ENCODE measurements at regions not wholly inside any gene's neighbourhood (a gene's known extent, or its start where the extent isn't known, plus 50 kb on each side); places are given as distances from the start of the nearest gene placed in this dataset.

DNA sequence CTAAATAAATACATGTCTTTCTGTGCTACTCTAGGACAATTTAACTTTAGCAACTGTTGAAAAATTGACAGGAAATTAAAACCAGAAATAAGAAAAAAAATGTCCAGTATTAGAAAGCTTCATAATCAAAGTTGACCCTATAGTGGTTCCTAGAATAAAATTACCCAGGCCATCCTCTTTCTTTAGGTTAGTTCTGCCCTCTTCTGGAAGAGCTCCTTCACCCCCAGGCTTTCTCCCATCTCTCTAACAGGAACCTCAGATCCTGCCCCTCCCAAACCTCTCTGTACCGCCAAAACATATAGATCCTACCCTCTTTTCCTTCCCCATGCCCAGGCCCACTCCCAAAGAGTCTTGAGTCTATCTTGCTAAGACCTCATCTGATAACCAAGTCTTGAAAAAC lies 159.4 kb upstream of the CDK1 start:
- DNase-seq (ENCODE audit: low spot score), result no peak
- in situ Hi-C loops (cut with MboI; ENCODE audit: low pct_unique_long_range_greater_than_20kb, low sequenced_read_pairs, unreplicated experiment), result no loop called here
- TF ChIP-seq, protein P1, sequence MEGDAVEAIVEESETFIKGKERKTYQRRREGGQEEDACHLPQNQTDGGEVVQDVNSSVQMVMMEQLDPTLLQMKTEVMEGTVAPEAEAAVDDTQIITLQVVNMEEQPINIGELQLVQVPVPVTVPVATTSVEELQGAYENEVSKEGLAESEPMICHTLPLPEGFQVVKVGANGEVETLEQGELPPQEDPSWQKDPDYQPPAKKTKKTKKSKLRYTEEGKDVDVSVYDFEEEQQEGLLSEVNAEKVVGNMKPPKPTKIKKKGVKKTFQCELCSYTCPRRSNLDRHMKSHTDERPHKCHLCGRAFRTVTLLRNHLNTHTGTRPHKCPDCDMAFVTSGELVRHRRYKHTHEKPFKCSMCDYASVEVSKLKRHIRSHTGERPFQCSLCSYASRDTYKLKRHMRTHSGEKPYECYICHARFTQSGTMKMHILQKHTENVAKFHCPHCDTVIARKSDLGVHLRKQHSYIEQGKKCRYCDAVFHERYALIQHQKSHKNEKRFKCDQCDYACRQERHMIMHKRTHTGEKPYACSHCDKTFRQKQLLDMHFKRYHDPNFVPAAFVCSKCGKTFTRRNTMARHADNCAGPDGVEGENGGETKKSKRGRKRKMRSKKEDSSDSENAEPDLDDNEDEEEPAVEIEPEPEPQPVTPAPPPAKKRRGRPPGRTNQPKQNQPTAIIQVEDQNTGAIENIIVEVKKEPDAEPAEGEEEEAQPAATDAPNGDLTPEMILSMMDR (IDR thresholded peaks at IDR 0.05; ENCODE audit: extremely low read depth, insufficient read depth, missing control alignments), result no peak

DNA sequence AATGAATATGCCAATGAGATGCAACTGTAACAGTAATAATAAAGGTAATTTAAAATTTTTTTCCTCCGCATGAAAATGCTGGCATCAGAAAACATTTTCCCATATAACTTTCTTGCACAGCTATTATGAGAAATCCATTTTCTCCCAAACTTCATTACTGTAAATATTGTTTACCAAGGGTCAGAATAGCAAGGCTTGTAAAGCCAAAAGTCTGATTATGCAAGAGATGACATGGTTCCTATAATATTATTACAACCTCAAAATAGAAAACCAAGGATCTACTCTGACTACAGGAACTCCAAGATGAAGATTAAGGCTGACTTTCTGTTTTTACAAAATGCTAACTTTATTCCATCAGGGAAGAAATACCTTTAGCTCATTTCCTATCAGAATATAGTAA lies 162.7 kb upstream of the CDK1 start:
- no peak for DNase-seq (ENCODE audit: low spot score)
- TF ChIP-seq, protein P1 (IDR thresholded peaks at IDR 0.05; ENCODE audit: extremely low read depth, insufficient read depth, missing control alignments), result no peak
- in situ Hi-C loops (cut with MboI; ENCODE audit: low pct_unique_long_range_greater_than_20kb, low sequenced_read_pairs, unreplicated experiment), result no loop called here

DNA sequence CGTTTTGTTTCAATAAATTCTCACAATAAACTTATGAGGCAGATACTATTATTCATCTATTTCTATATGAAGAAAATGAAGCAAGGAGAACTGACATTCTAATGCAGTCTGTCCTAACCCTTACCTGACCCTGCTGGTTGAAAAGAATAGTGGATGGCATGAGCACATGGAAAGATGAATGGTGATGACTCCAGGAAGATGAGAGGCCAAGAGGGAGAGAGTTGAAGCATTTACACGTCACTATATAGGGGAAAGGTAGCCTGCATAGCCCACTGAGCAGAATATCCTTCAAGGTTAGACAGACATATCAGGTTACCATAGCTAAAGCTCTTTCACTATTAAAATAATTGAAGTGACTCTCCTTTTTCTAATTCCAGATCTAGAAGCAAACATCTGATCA lies 163.9 kb upstream of the CDK1 start:
- in situ Hi-C loops (cut with MboI; ENCODE audit: low pct_unique_long_range_greater_than_20kb, low sequenced_read_pairs, unreplicated experiment), result no loop called here
- no peak for DNase-seq (ENCODE audit: low spot score)
- TF ChIP-seq, protein P1 (IDR thresholded peaks at IDR 0.05; ENCODE audit: extremely low read depth, insufficient read depth, missing control alignments), result no peak

DNA sequence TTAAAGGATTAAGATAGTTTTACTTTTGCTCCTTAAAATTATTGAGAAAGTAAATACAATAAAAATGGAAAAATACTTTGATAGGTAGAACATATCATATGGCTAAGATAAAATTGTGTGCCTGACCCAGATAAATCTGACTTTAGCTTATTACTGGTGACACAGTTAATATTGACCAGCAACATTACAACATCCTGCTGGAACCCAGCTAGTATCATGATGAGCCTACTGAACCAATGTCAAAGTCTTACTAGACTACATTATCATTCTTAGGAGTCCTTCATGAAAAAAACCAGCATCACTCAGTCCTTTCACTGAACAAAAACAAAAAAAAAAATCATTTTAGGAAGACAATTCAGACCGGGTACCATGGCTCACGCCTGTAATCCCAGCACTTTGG lies 164.8 kb upstream of the CDK1 start:
- in situ Hi-C loops (cut with MboI; ENCODE audit: low pct_unique_long_range_greater_than_20kb, low sequenced_read_pairs, unreplicated experiment), result no loop called here

DNA sequence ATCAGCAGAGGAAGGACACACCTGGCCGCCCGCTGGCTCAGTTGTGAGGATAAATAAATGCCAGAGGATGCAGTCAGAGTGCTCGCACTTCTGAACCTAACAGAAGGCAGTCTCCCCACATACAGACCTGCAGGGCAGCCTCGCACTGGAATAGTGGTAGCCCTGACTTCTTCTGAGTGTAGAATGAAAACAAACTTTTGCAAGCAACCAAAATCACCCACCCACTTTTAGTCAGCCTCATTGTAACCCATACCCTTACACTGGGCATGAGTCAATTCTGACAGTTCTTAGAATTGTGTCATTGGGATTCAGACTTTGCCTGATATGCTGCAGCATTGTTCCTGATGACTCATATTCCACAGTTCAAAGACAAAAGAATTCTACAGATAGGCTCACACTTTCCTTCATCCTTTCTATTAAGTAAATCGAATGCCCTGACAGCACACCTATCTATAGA lies 167.0 kb upstream of the CDK1 start:
- TF ChIP-seq, protein P1 (IDR thresholded peaks at IDR 0.05; ENCODE audit: extremely low read depth, insufficient read depth, missing control alignments), result no peak
- in situ Hi-C loops (cut with MboI; ENCODE audit: low pct_unique_long_range_greater_than_20kb, low sequenced_read_pairs, unreplicated experiment), result no loop called here
- no peak for DNase-seq (ENCODE audit: low spot score)

More for the DNA sequence above, 164.8 kb upstream of the CDK1 start:
- no peak for DNase-seq (ENCODE audit: low spot score)
- TF ChIP-seq, protein P1 (IDR thresholded peaks at IDR 0.05; ENCODE audit: extremely low read depth, insufficient read depth, missing control alignments), result no peak

DNA sequence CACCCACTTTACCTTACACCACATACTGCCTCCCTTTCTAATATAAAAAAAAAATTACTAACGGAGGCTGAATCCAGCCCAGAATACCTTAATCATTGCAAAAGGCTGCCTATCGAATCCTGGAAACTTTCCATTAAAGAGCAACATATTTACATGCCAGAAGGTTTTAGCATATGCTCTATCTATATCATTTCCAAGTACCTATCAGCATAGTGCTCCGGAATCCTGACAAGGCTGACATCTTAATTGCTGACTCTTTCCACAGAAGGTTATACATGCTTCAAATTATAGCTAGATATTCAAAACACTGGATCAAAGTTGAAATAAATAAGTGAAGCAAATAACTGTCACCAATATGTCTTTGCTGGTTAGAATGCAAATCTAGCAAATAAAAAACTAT lies 170.9 kb upstream of the CDK1 start:
- TF ChIP-seq, protein P1 (IDR thresholded peaks at IDR 0.05; ENCODE audit: extremely low read depth, insufficient read depth, missing control alignments), result no peak
- in situ Hi-C loops (cut with MboI; ENCODE audit: low pct_unique_long_range_greater_than_20kb, low sequenced_read_pairs, unreplicated experiment), result no loop called here
- no peak for DNase-seq (ENCODE audit: low spot score)

All from GM13977 (cell line).